GM12864 (cell line): ENCODE measurements at regions not wholly inside any gene's neighbourhood (a gene's known extent, or its start where the extent isn't known, plus 50 kb on each side); places are given as distances from the start of the nearest gene placed in this dataset.

Experiments
- DNase-seq: peaks from one replicate; pipeline ENCODE4 v3.0.0-alpha.2; 2011; ENCODE audit warnings: low read depth
- H3K4me3 ChIP-seq: 2 replicates; pipeline ENCODE4 v1.5.1; 2011; ENCODE audit warnings: mild to moderate bottlenecking, low read depth, low read length, control low read depth
- TF ChIP-seq, protein P1 (sequence below): IDR thresholded peaks from 2 replicates; pipeline ENCODE4 v1.5.1; 2011; ENCODE audit warnings: low read depth, mild to moderate bottlenecking, moderate library complexity, low read length, control low read depth, inconsistent platforms; ENCODE audit errors: missing control alignments

DNA sequence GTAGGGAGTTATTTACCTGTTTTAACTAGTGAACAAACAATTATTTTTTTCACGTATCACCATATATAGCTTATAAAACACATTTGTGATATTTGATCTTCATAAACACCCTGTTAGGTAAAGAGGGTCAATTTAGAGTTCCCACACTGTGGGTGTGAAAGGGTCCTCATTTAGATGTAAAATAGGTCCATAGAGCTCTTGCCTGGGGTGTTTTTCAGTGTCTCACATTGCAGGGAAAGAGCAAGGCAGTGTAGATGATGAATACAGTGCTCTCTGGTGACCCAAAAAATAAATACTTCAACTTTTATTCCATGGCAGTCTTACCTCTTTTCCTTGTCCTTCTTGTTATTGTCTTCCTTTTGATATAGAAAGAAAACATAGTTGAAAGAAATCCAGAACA, 403.2 kb upstream of the SGCD start:
- TF ChIP-seq, protein P1, sequence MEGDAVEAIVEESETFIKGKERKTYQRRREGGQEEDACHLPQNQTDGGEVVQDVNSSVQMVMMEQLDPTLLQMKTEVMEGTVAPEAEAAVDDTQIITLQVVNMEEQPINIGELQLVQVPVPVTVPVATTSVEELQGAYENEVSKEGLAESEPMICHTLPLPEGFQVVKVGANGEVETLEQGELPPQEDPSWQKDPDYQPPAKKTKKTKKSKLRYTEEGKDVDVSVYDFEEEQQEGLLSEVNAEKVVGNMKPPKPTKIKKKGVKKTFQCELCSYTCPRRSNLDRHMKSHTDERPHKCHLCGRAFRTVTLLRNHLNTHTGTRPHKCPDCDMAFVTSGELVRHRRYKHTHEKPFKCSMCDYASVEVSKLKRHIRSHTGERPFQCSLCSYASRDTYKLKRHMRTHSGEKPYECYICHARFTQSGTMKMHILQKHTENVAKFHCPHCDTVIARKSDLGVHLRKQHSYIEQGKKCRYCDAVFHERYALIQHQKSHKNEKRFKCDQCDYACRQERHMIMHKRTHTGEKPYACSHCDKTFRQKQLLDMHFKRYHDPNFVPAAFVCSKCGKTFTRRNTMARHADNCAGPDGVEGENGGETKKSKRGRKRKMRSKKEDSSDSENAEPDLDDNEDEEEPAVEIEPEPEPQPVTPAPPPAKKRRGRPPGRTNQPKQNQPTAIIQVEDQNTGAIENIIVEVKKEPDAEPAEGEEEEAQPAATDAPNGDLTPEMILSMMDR = no peak
- no peak overlapping the region for H3K4me3 ChIP-seq
- no peak for DNase-seq

- H3K4me3 ChIP-seq = no peak overlapping the region
- DNase-seq = no peak
- TF ChIP-seq, protein P1 = no peak
Measured at GRCh38 chr5:155926031-155926430, 400.9 kb upstream of the SGCD start.

- TF ChIP-seq, protein P1 = no peak
Measured at GRCh38 chr5:155926766-155927165, 400.2 kb upstream of the SGCD start.

GRCh38 chr5:155929112-155929511, 397.9 kb upstream of the SGCD start:
- H3K4me3 ChIP-seq = no peak overlapping the region
- DNase-seq = no peak

More at GRCh38 chr5:155926766-155927165, 400.2 kb upstream of the SGCD start:
- no peak for DNase-seq
- H3K4me3 ChIP-seq = no peak overlapping the region

DNA sequence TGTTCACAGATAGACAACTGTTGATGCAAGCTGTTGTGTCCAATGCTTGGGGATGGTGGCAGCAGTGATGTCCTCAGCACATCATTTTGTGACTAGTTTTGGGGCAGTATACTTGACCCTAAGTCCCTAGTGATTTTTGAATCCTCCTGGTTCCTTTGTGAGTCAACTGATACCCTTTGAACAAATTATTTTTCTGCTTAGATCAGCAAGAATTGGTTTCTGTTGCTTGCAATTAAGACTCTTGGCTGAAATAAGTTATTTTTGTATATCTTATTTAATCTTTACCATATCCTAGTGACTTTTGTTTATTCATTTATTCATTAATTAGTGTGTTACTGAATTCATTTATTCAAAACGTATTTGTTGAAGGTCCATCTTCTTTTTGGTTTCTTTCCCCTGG, 392.0 kb upstream of the SGCD start:
- TF ChIP-seq, protein P1 = no peak
- H3K4me3 ChIP-seq = no peak overlapping the region
- DNase-seq = no peak

More at GRCh38 chr5:155929112-155929511, 397.9 kb upstream of the SGCD start:
- TF ChIP-seq, protein P1 = no peak

DNA sequence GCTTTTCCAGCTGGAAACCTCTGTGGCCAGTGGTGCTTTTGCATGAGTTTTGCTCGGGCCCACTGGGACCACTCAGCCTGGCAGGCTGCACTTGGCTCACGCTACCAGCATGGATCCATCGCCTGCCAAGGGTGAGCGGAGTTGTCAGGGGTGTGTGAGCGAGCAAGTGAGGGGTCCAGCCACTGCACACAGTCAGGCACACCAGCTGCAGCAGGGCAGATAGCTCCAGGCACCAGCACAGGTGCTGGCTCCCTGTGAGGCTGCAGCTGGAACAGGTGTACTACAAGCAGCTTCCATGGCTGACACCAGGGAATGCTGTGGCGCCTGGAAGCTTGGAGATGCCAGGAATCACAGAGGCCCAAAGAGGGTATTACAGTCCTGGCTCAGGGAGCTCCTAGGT, 391.2 kb upstream of the SGCD start:
- TF ChIP-seq, protein P1 = no peak
- no peak overlapping the region for H3K4me3 ChIP-seq
- DNase-seq = no peak
